ENCODE measurements at regions not wholly inside any gene's neighbourhood (a gene's known extent, or its start where the extent isn't known, plus 50 kb on each side); places are given as distances from the start of the nearest gene placed in this dataset.
A peak's percentile ranks its signal among the peaks of the same experiment; 100 is the strongest.

- no peaks in the 10 kb centered on the region for H3K36me3 ChIP-seq (replicated peaks in 1 of 2; ENCODE audit: control insufficient read depth in 2 of 2, insufficient read depth in 2 of 2, low read length in 2 of 2)
- no peaks in the 10 kb centered on the region for H3K79me1 ChIP-seq (ENCODE audit: low read depth, low read length)
- WGBS, 2 donors (ENCODE audit: extremely low coverage in 2 of 2, insufficient read length in 2 of 2, insufficient replicate concordance in 1 of 2), result no CpG with 5 or more reads among the region's 2 CpGs
- no peaks in the 10 kb centered on the region for H3K27me3 ChIP-seq (ENCODE audit: control insufficient read depth in 3 of 3, insufficient read depth in 3 of 3, low read depth in 1 of 3, low read length in 3 of 3)
- H2AFZ ChIP-seq (ENCODE audit: low read length), result peak overlapping the region; percentile 76
- no peak overlapping the region for H4K8ac ChIP-seq (ENCODE audit: low read depth, low read length)
- no peak overlapping the region for H2BK5ac ChIP-seq (ENCODE audit: low read length)
- H3K23ac ChIP-seq (ENCODE audit: low read depth, low read length, poor library complexity), result no peak overlapping the region
- no peak overlapping the region for H3K4ac ChIP-seq (ENCODE audit: low read length)
- H3K4me2 ChIP-seq (ENCODE audit: insufficient read depth, low read length, poor library complexity, severe bottlenecking), result no peak overlapping the region
- no peak overlapping the region for H3K27ac ChIP-seq (replicated peaks; ENCODE audit: low read length)
- H2BK12ac ChIP-seq (ENCODE audit: low read length), result no peak overlapping the region
- DNase-seq (ENCODE audit: low spot score), result no peak
- no peak overlapping the region for H3K4me3 ChIP-seq (ENCODE audit: low read length in 2 of 2)
- no peak overlapping the region for H3K14ac ChIP-seq (ENCODE audit: low read length)
- H4K91ac ChIP-seq (ENCODE audit: low read depth, low read length, poor library complexity), result no peak overlapping the region
- no peak overlapping the region for H3K9ac ChIP-seq (ENCODE audit: low read depth, low read length, poor library complexity)
- H2BK120ac ChIP-seq (ENCODE audit: low read depth, low read length), result no peak overlapping the region
- peaks cover 0 to 3% of the 10 kb centered on the region in 2 donors for H3K9me3 ChIP-seq (replicated peaks in 1 of 2; ENCODE audit: control insufficient read depth in 2 of 2, insufficient read depth in 1 of 2, low read depth in 1 of 2, low read length in 2 of 2)
- H3K4me1 ChIP-seq (ENCODE audit: control insufficient read depth in 2 of 2, insufficient read depth in 1 of 2, low read depth in 1 of 2, low read length in 2 of 2), result peaks cover 5 to 8% of the 10 kb centered on the region in 2 donors
- H2BK15ac ChIP-seq (ENCODE audit: low read length), result no peak overlapping the region
- H2AK5ac ChIP-seq (ENCODE audit: low read depth, low read length), result no peak overlapping the region
- H3K18ac ChIP-seq (ENCODE audit: low read length), result no peak overlapping the region
These were observed 104.3 kb upstream of the PDE3A start for GRCh38 chr12:20264026-20264425.

- H3K36me3 ChIP-seq (replicated peaks in 1 of 2; ENCODE audit: control insufficient read depth in 2 of 2, insufficient read depth in 2 of 2, low read length in 2 of 2), result no peaks in the 10 kb centered on the region
- peaks cover 0 to 3% of the 10 kb centered on the region in 2 donors for H3K9me3 ChIP-seq (replicated peaks in 1 of 2; ENCODE audit: control insufficient read depth in 2 of 2, insufficient read depth in 1 of 2, low read depth in 1 of 2, low read length in 2 of 2)
- no peak overlapping the region for H3K4ac ChIP-seq (ENCODE audit: low read length)
- no peak overlapping the region for H2AK5ac ChIP-seq (ENCODE audit: low read depth, low read length)
- peak; percentile 15 for DNase-seq (ENCODE audit: low spot score)
- no peak overlapping the region for H3K23ac ChIP-seq (ENCODE audit: low read depth, low read length, poor library complexity)
- H2BK5ac ChIP-seq (ENCODE audit: low read length), result no peak overlapping the region
- no peak overlapping the region for H4K8ac ChIP-seq (ENCODE audit: low read depth, low read length)
- no peaks in the 10 kb centered on the region for H3K27me3 ChIP-seq (ENCODE audit: control insufficient read depth in 3 of 3, insufficient read depth in 3 of 3, low read depth in 1 of 3, low read length in 3 of 3)
- no peak overlapping the region for H3K18ac ChIP-seq (ENCODE audit: low read length)
- no CpG with 5 or more reads among the region's 1 CpG for WGBS, 2 donors (ENCODE audit: extremely low coverage in 2 of 2, insufficient read length in 2 of 2, insufficient replicate concordance in 1 of 2)
- no peak overlapping the region for H3K9ac ChIP-seq (ENCODE audit: low read depth, low read length, poor library complexity)
- H3K4me2 ChIP-seq (ENCODE audit: insufficient read depth, low read length, poor library complexity, severe bottlenecking), result no peak overlapping the region
- H3K79me1 ChIP-seq (ENCODE audit: low read depth, low read length), result no peaks in the 10 kb centered on the region
- peak overlapping the region; percentile 76 for H2AFZ ChIP-seq (ENCODE audit: low read length)
- H4K91ac ChIP-seq (ENCODE audit: low read depth, low read length, poor library complexity), result no peak overlapping the region
- H3K14ac ChIP-seq (ENCODE audit: low read length), result no peak overlapping the region
- no peak overlapping the region for H3K4me3 ChIP-seq (ENCODE audit: low read length in 2 of 2)
- peaks cover 5 to 8% of the 10 kb centered on the region in 2 donors for H3K4me1 ChIP-seq (ENCODE audit: control insufficient read depth in 2 of 2, insufficient read depth in 1 of 2, low read depth in 1 of 2, low read length in 2 of 2)
- peak overlapping the region; percentile 33 for H3K27ac ChIP-seq (replicated peaks; ENCODE audit: low read length)
- H2BK15ac ChIP-seq (ENCODE audit: low read length), result no peak overlapping the region
- no peak overlapping the region for H2BK12ac ChIP-seq (ENCODE audit: low read length)
- no peak overlapping the region for H2BK120ac ChIP-seq (ENCODE audit: low read depth, low read length)
These were observed 103.7 kb upstream of the PDE3A start for GRCh38 chr12:20264608-20265114.

- H2BK5ac ChIP-seq (ENCODE audit: low read length), result no peak overlapping the region
- H3K9ac ChIP-seq (ENCODE audit: low read depth, low read length, poor library complexity), result no peak overlapping the region
- no peak overlapping the region for H3K14ac ChIP-seq (ENCODE audit: low read length)
- no peaks in the 10 kb centered on the region for H3K36me3 ChIP-seq (replicated peaks in 1 of 2; ENCODE audit: control insufficient read depth in 2 of 2, insufficient read depth in 2 of 2, low read length in 2 of 2)
- H2BK15ac ChIP-seq (ENCODE audit: low read length), result no peak overlapping the region
- H3K4me3 ChIP-seq (ENCODE audit: low read length in 2 of 2), result no peak overlapping the region
- H2BK12ac ChIP-seq (ENCODE audit: low read length), result no peak overlapping the region
- no CpG with 5 or more reads among the region's 6 CpGs for WGBS, 2 donors (ENCODE audit: extremely low coverage in 2 of 2, insufficient read length in 2 of 2, insufficient replicate concordance in 1 of 2)
- no peak overlapping the region for H4K91ac ChIP-seq (ENCODE audit: low read depth, low read length, poor library complexity)
- no peak overlapping the region for H3K18ac ChIP-seq (ENCODE audit: low read length)
- peaks cover under 1 to 6% of the 10 kb centered on the region in 2 donors for H3K4me1 ChIP-seq (ENCODE audit: control insufficient read depth in 2 of 2, insufficient read depth in 1 of 2, low read depth in 1 of 2, low read length in 2 of 2)
- no peaks in the 10 kb centered on the region for H3K27me3 ChIP-seq (ENCODE audit: control insufficient read depth in 3 of 3, insufficient read depth in 3 of 3, low read depth in 1 of 3, low read length in 3 of 3)
- no peak overlapping the region for H2AFZ ChIP-seq (ENCODE audit: low read length)
- no peak overlapping the region for H4K8ac ChIP-seq (ENCODE audit: low read depth, low read length)
- no peak overlapping the region for H3K23ac ChIP-seq (ENCODE audit: low read depth, low read length, poor library complexity)
- H3K9me3 ChIP-seq (replicated peaks in 1 of 2; ENCODE audit: control insufficient read depth in 2 of 2, insufficient read depth in 1 of 2, low read depth in 1 of 2, low read length in 2 of 2), result no peaks in the 10 kb centered on the region
- no peak overlapping the region for H2BK120ac ChIP-seq (ENCODE audit: low read depth, low read length)
- no peak overlapping the region for H3K27ac ChIP-seq (replicated peaks; ENCODE audit: low read length)
- H3K4me2 ChIP-seq (ENCODE audit: insufficient read depth, low read length, poor library complexity, severe bottlenecking), result no peak overlapping the region
- DNase-seq (ENCODE audit: low spot score), result no peak
- no peaks in the 10 kb centered on the region for H3K79me1 ChIP-seq (ENCODE audit: low read depth, low read length)
- no peak overlapping the region for H2AK5ac ChIP-seq (ENCODE audit: low read depth, low read length)
- no peak overlapping the region for H3K4ac ChIP-seq (ENCODE audit: low read length)
These were observed 100.1 kb upstream of the PDE3A start for GRCh38 chr12:20268121-20268732.

- Histone ChIP-seq H3K27ac (replicated peaks; ENCODE audit: low read length) (no peak overlapping the region), H3K36me3 (replicated peaks in 1 of 2; ENCODE audit: control insufficient read depth in 2 of 2, insufficient read depth in 2 of 2, low read length in 2 of 2) (no peaks in the 10 kb centered on the region), H2BK120ac (ENCODE audit: low read depth, low read length) (no peak overlapping the region), H2BK5ac (ENCODE audit: low read length) (no peak overlapping the region), H3K9me3 (replicated peaks in 1 of 2; ENCODE audit: control insufficient read depth in 2 of 2, insufficient read depth in 1 of 2, low read depth in 1 of 2, low read length in 2 of 2) (no peaks in the 10 kb centered on the region), H2AK5ac (ENCODE audit: low read depth, low read length) (no peak overlapping the region), H2BK12ac (ENCODE audit: low read length) (no peak overlapping the region), H2AFZ (ENCODE audit: low read length) (no peak overlapping the region), H3K9ac (ENCODE audit: low read depth, low read length, poor library complexity) (no peak overlapping the region), H3K4me2 (ENCODE audit: insufficient read depth, low read length, poor library complexity, severe bottlenecking) (no peak overlapping the region), H3K4ac (ENCODE audit: low read length) (no peak overlapping the region), H4K91ac (ENCODE audit: low read depth, low read length, poor library complexity) (no peak overlapping the region), H3K14ac (ENCODE audit: low read length) (no peak overlapping the region), H3K4me3 (ENCODE audit: low read length in 2 of 2) (no peak overlapping the region), H4K8ac (ENCODE audit: low read depth, low read length) (no peak overlapping the region), H3K18ac (ENCODE audit: low read length) (no peak overlapping the region), H3K4me1 (ENCODE audit: control insufficient read depth in 2 of 2, insufficient read depth in 1 of 2, low read depth in 1 of 2, low read length in 2 of 2) (peaks cover 0 to 6% of the 10 kb centered on the region in 2 donors), H3K79me1 (ENCODE audit: low read depth, low read length) (no peaks in the 10 kb centered on the region), H3K27me3 (ENCODE audit: control insufficient read depth in 3 of 3, insufficient read depth in 3 of 3, low read depth in 1 of 3, low read length in 3 of 3) (no peaks in the 10 kb centered on the region), H3K23ac (ENCODE audit: low read depth, low read length, poor library complexity) (no peak overlapping the region), H2BK15ac (ENCODE audit: low read length) (no peak overlapping the region)
- DNase-seq (ENCODE audit: low spot score), result no peak
- WGBS, 2 donors (ENCODE audit: extremely low coverage in 2 of 2, insufficient read length in 2 of 2, insufficient replicate concordance in 1 of 2), result no CpG with 5 or more reads among the region's 4 CpGs
These were observed 99.6 kb upstream of the PDE3A start for GRCh38 chr12:20268771-20269170.
